A549 (cell line): ENCODE measurements at regions not wholly inside any gene's neighbourhood (a gene's known extent, or its start where the extent isn't known, plus 50 kb on each side); places are given as distances from the start of the nearest gene placed in this dataset.

Experiments
- BHLHE40 ChIP-seq: IDR thresholded peaks from 2 replicates; pipeline ENCODE4 v1.6.1; 2012; ENCODE audit warnings: low read depth, low read length, inconsistent platforms
- HEYL ChIP-seq: fragments of 250-450 bp; sonication (Bioruptor Pico); IDR thresholded peaks from 2 replicates; pipeline ENCODE4 v1.8.0; 2021; ENCODE audit warnings: mild to moderate bottlenecking, moderate library complexity
- MAFK ChIP-seq: fragments of 450-650 bp; IDR thresholded peaks from 2 replicates; pipeline ENCODE4 v1.6.1; 2014; ENCODE audit not compliant: partially characterized antibody
- TF ChIP-seq, protein P1 (sequence below): fragments of >200 bp; sonication (Bioruptor Twin); formaldehyde crosslinking; IDR thresholded peaks from 3 replicates; pipeline ENCODE4 v1.5.1; 2016
- TF ChIP-seq, protein P2 (sequence below): IDR thresholded peaks from 2 replicates; pipeline ENCODE4 v1.6.1; 2012

DNA sequence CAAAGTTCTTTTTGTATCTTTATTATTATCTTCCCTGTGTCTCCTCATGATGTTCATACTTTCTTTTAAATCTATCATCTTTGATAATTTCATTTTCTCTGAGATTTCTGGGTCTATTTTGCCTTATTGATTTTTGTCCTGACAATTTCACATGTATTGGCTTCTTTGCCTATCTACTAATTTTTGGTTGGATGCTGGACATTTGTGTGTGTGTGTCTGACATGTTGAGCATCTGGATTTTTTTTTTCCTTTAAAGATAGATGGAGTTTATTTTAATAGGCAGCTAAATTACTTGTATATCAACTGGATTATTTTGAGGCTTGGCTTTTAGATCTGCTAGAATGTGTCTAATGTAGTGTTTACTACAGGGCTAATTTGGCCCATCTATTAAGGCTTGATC is 178.0 kb upstream of the MOCS2 start:
- TF ChIP-seq HEYL (CRISPR knock-in tag) (no peak), BHLHE40 (no peak), MAFK (no peak)
- TF ChIP-seq, protein P1, sequence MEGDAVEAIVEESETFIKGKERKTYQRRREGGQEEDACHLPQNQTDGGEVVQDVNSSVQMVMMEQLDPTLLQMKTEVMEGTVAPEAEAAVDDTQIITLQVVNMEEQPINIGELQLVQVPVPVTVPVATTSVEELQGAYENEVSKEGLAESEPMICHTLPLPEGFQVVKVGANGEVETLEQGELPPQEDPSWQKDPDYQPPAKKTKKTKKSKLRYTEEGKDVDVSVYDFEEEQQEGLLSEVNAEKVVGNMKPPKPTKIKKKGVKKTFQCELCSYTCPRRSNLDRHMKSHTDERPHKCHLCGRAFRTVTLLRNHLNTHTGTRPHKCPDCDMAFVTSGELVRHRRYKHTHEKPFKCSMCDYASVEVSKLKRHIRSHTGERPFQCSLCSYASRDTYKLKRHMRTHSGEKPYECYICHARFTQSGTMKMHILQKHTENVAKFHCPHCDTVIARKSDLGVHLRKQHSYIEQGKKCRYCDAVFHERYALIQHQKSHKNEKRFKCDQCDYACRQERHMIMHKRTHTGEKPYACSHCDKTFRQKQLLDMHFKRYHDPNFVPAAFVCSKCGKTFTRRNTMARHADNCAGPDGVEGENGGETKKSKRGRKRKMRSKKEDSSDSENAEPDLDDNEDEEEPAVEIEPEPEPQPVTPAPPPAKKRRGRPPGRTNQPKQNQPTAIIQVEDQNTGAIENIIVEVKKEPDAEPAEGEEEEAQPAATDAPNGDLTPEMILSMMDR, result no peak
- TF ChIP-seq, protein P2, sequence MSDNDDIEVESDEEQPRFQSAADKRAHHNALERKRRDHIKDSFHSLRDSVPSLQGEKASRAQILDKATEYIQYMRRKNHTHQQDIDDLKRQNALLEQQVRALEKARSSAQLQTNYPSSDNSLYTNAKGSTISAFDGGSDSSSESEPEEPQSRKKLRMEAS, result no peak
